Ishikawa (cell line): ENCODE measurements at regions not wholly inside any gene's neighbourhood (a gene's known extent, or its start where the extent isn't known, plus 50 kb on each side); places are given as distances from the start of the nearest gene placed in this dataset.

Experiments
- CEBPB ChIP-seq: IDR thresholded peaks from 2 replicates; pipeline ENCODE4 v1.6.1; 2012
- CREB1 ChIP-seq: IDR thresholded peaks from 2 replicates; pipeline ENCODE4 v1.6.1; 2012; ENCODE audit warnings: low read depth
- EGR1 ChIP-seq: IDR thresholded peaks from 2 replicates; pipeline ENCODE4 v1.6.1; 2012
- EP300 ChIP-seq: IDR thresholded peaks from 2 replicates; pipeline ENCODE4 v1.6.1; 2012; ENCODE audit warnings: borderline replicate concordance
- FOXM1 ChIP-seq: IDR thresholded peaks from 2 replicates; pipeline ENCODE4 v1.6.1; 2012; ENCODE audit warnings: low read depth, borderline replicate concordance
- MAX ChIP-seq: IDR thresholded peaks from 2 replicates; pipeline ENCODE4 v1.6.1; 2012
- NFIC ChIP-seq: IDR thresholded peaks from 2 replicates; pipeline ENCODE4 v1.6.1; 2012
- RAD21 ChIP-seq: IDR thresholded peaks from 2 replicates; pipeline ENCODE4 v1.6.1; 2012; ENCODE audit warnings: low read depth
- REST ChIP-seq: IDR thresholded peaks from 2 replicates; pipeline ENCODE4 v1.6.1; 2012; ENCODE audit warnings: low read depth, mild to moderate bottlenecking
- TAF1 ChIP-seq: IDR thresholded peaks from 2 replicates; pipeline ENCODE4 v1.6.1; 2012; ENCODE audit warnings: low read depth, mild to moderate bottlenecking
- TCF12 ChIP-seq: IDR thresholded peaks from 2 replicates; pipeline ENCODE4 v1.6.1; 2012; ENCODE audit warnings: low read depth
- TEAD4 ChIP-seq: IDR thresholded peaks from 2 replicates; pipeline ENCODE4 v1.6.1; 2012
- USF1 ChIP-seq: IDR thresholded peaks from 2 replicates; pipeline ENCODE4 v1.6.1; 2012
- YY1 ChIP-seq: IDR thresholded peaks from 2 replicates; pipeline ENCODE4 v1.6.1; 2012; ENCODE audit warnings: low read depth
- ZBTB7A ChIP-seq: IDR thresholded peaks from 2 replicates; pipeline ENCODE4 v1.6.1; 2012; ENCODE audit warnings: low read depth

DNA sequence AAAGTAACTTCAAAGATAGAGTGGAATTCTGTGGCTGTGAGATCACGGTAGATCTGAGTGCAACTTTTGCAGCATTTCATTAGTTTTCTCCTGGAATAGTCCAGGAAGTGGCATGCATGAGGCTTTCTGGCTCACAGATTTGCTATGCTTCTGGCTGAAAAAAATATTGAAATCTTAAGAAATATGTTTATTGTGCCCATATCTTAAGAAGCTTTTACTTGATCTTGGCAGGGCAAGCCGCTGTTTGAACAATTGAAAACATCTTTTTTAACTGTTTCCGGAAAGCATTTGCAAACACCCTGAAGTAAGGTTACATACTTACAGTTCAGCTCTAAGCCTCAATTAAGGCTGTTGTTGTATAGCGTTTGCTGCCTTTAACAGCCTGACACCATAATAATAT is 135.7 kb upstream of the GDNF start:
- TF ChIP-seq RAD21 (no peak), MAX (no peak)

GRCh38 chr5:37971483-37972024 is 131.7 kb upstream of the GDNF start:
- TF ChIP-seq FOXM1 (no peak), NFIC (no peak), EGR1 (no peak), TEAD4 (no peak), CREB1 (no peak), RAD21 (no peak), TCF12 (no peak), ZBTB7A (no peak), USF1 (no peak), MAX (no peak), EP300 (no peak)

- TF ChIP-seq CREB1 (no peak), ZBTB7A (no peak), TAF1 (no peak), TEAD4 (no peak), TCF12 (no peak), RAD21 (no peak), YY1 (no peak), EP300 (no peak), EGR1 (no peak)
Observed at GRCh38 chr5:37966871-37967270, 127.0 kb upstream of the GDNF start.

GRCh38 chr5:37966291-37966690 is 126.5 kb upstream of the GDNF start:
- TF ChIP-seq USF1, result no peak
- no peak for TF ChIP-seq NFIC
- TF ChIP-seq REST, result no peak
- no peak for TF ChIP-seq FOXM1
- no peak for TF ChIP-seq CEBPB
- no peak for TF ChIP-seq CREB1
- TF ChIP-seq RAD21, result no peak
- no peak for TF ChIP-seq EGR1
- TF ChIP-seq TEAD4, result no peak
- TF ChIP-seq ZBTB7A, result no peak
- TF ChIP-seq TCF12, result no peak
- TF ChIP-seq TAF1, result no peak

DNA sequence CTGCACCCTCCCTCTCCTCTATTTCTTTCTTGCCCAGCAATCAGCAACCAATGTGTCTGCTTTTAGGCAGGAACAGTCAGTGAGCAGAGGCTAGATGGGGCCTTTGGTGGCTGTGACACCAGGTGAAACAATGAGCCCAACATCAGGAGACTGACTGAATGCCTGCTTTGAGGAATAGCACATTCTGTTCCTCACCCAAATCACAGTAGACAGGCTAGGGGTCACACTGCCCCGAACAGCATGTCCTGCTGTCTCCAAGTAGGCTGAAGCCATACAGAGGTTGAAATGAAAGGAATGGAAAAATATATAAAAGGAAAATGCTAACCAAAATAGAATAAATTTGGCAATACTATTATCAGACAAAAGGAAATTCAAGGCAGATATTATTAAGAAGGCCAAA is 122.5 kb upstream of the GDNF start:
- TF ChIP-seq CEBPB (no peak), USF1 (no peak), FOXM1 (no peak), NFIC (no peak), EGR1 (no peak)

DNA sequence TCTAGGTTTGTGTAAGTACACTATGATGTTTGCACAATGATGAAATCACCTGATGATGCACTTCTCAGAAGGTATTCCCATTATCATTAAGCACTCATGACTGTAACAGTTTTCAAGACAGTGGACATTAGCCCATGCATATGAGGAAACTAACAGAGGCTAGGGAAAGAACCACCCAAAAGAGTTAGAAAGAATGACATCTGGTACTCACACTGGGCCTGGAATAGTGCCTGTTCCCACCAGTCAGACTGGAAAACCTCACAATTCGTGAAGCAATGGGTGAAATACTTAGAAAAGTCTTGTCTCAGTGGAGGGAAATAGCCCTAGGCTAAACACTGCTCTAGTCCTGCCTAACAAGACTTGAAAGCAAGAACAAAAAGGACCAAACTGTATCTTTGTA is 117.4 kb upstream of the GDNF start:
- no peak for TF ChIP-seq EGR1
- no peak for TF ChIP-seq FOXM1
- TF ChIP-seq TAF1, result no peak
- TF ChIP-seq USF1, result no peak
- TF ChIP-seq TCF12, result no peak
- no peak for TF ChIP-seq MAX

GRCh38 chr5:37955748-37956147 is 115.9 kb upstream of the GDNF start:
- no peak for TF ChIP-seq TEAD4
- no peak for TF ChIP-seq NFIC
- TF ChIP-seq USF1, result no peak
- TF ChIP-seq FOXM1, result no peak
- no peak for TF ChIP-seq YY1
- TF ChIP-seq REST, result no peak
- TF ChIP-seq EGR1, result no peak
- TF ChIP-seq TAF1, result no peak
- no peak for TF ChIP-seq CREB1
- no peak for TF ChIP-seq TCF12
- TF ChIP-seq EP300, result no peak
- TF ChIP-seq RAD21, result no peak
- no peak for TF ChIP-seq MAX
